AG09309 (cell line): ENCODE measurements at regions not wholly inside any gene's neighbourhood (a gene's known extent, or its start where the extent isn't known, plus 50 kb on each side); places are given as distances from the start of the nearest gene placed in this dataset.

Source experiments
- DNase-seq: peaks from one replicate; pipeline ENCODE4 v3.0.0-alpha.2; 2010; ENCODE audit warnings: low read depth
- H3K4me3 ChIP-seq: 2 replicates; pipeline ENCODE4 v1.5.1; 2011; ENCODE audit warnings: mild to moderate bottlenecking, low read depth, low read length, moderate library complexity; ENCODE audit not compliant: control insufficient read depth
- TF ChIP-seq, protein P1 (sequence below): IDR thresholded peaks from 2 replicates; pipeline ENCODE4 v1.5.1; 2011; ENCODE audit warnings: mild to moderate bottlenecking, low read depth, low read length, inconsistent platforms; ENCODE audit not compliant: insufficient read depth, control insufficient read depth; ENCODE audit errors: missing control alignments

DNA sequence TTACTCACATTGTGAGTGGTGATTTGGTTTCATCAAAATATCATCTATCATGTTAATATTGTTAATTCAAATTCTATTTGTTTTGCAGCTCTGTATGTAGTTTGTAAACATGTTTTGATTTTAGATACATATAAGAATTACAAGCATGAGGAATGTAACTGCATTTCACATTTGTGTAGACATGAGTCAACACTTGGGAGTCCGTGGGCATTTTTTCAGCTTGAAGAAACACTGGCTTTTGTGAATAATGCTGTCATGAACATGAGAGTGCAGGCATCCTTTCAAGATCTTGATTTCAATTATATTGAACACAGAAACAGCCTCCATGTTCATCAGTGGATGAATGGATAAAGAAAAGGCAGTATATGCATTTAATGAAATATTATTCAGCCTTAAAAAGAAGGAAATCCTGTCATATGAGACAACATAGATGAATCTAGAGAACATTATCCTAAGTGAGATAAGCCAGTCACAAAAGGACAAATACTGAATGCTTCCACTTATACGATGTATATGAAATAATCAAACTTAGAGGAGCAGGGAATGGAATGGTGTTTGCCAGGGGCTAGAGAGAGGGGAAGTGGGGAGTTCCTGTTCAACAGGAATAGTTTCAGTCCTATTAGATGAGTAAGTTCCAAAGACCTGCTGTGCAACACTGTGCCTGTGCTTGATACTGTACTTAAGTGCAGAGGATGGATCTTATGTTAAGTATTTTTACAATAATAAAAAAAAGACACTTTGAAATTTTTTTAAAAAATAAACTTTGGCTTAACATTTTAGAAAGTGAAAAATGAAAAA lies 194.9 kb downstream of the LRATD1 start:
- TF ChIP-seq, protein P1, sequence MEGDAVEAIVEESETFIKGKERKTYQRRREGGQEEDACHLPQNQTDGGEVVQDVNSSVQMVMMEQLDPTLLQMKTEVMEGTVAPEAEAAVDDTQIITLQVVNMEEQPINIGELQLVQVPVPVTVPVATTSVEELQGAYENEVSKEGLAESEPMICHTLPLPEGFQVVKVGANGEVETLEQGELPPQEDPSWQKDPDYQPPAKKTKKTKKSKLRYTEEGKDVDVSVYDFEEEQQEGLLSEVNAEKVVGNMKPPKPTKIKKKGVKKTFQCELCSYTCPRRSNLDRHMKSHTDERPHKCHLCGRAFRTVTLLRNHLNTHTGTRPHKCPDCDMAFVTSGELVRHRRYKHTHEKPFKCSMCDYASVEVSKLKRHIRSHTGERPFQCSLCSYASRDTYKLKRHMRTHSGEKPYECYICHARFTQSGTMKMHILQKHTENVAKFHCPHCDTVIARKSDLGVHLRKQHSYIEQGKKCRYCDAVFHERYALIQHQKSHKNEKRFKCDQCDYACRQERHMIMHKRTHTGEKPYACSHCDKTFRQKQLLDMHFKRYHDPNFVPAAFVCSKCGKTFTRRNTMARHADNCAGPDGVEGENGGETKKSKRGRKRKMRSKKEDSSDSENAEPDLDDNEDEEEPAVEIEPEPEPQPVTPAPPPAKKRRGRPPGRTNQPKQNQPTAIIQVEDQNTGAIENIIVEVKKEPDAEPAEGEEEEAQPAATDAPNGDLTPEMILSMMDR, result no peak
- no peak overlapping the region for H3K4me3 ChIP-seq
- DNase-seq, result no peak

DNA sequence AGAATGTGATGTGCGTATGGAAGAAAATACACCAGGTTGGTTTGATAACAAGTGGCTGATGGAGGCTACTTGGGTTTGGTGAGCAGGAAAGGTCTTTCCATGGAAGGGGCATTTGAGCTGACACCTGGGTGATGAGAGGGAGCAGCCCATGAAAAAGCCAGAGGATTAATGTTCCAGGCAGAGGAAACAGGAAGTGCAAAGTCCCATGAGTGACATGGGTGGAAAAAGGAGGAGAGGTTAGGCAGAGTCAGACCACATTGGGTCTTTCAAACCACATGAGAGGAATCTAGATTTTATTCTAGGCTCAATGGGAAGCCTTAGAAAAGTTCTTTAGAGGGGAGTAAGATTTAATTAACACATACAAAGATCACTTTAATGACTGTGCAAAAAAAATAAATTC lies 195.7 kb downstream of the LRATD1 start:
- TF ChIP-seq, protein P1, result no peak
- no peak for DNase-seq

DNA sequence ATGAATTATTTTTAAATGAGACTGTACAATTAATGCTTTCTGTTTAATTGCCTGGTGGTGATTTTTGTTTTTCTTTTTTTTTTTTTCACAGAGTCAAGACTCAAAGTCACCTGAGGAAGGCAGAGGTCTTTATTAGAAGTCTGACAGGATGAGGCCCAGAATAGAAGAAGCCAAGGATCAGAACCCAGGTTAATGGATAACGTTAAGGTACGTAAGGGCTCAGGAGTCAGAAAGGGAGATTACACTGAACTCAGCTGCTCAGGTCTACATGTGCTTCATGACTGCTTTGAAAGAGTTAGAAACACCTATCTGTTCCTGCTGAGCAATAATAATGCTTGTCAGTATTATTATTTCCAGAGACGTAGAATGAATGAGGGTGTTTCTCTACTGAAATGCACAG lies 196.5 kb downstream of the LRATD1 start:
- DNase-seq, result no peak
- TF ChIP-seq, protein P1, result no peak
- no peak overlapping the region for H3K4me3 ChIP-seq

More for the DNA sequence above, 195.7 kb downstream of the LRATD1 start:
- no peak overlapping the region for H3K4me3 ChIP-seq

DNA sequence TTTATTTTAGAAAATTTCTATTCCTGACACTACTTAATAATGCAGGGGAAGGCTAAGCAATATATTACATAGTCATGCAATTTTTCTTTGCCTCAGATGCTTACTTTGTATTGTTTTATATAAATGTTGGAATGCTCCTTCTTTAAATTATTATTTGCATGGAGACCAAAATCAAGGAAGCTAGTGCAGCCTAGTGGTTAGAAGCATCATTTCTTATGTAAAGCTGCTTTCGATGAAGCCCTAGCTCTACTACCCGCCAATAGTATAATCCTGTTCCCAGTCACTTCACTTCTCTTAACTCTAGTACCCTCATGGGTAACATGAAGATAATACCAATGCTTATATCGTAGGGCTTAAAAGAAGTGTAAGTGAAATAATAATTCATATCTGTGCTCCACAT lies 198.9 kb downstream of the LRATD1 start:
- no peak for DNase-seq
- no peak overlapping the region for H3K4me3 ChIP-seq
- TF ChIP-seq, protein P1, result no peak

DNA sequence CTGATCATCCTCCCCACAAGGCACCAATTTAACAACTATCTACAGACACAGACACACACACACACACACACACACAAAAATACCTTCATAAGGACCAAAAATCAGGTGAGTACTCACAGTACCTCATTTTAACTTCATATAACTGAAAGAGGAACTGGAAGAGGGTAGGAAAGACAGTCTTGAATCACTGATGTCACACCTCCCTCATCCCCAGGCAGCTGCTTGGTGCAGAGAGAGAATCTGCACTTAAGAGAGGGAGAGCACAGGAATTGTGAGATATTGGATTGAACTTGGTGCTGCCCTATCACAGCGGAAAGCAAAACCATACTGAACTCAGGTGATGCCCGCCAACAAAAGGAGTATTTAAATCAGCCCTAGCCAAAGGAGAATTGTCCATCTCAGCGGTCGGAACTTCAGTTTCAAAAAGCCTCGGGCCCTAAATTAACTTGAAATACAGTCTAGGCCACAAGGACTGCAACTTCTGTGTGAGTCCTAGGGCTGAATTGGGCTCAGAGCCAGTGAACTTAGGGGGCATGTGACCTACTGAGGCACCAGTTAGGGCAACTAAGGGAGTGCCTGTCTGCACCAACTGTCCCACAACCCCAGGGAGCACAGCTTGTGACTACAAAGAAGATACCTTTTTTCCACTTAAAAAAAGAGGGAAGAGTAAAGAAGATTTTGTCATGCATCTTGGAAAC lies 211.1 kb downstream of the LRATD1 start:
- DNase-seq, result no peak
- no peak overlapping the region for H3K4me3 ChIP-seq

DNA sequence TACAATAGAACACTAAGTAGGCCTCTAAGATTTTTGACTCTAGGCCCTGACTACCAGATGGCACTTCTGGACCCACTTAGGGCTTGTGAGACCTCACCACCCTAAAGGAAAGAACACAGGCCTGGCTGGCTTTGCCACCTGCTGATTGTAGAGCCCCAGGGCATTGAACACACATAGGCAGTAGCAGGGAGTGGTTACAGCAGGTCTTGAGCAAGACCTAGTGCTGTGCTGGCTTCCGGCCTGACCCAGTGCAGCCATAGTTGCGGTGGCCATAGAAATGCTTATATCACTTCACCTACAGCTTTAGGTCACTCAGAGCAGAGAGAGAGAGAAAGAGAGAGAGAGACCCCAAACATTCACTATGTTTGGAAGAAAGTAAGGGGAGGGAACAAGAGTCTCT lies 223.2 kb downstream of the LRATD1 start:
- H3K4me3 ChIP-seq, result no peak overlapping the region
- TF ChIP-seq, protein P1, result no peak
- no peak for DNase-seq

More for the DNA sequence above, 211.1 kb downstream of the LRATD1 start:
- TF ChIP-seq, protein P1, result no peak
